H9 (cell line): ENCODE measurements at regions not wholly inside any gene's neighbourhood (a gene's known extent, or its start where the extent isn't known, plus 50 kb on each side); places are given as distances from the start of the nearest gene placed in this dataset.

Experiments used
- DNase-seq: peaks from one replicate; pipeline ENCODE4 v3.0.0-alpha.2; 2017
- H2AFZ ChIP-seq: one replicate; pipeline ENCODE4 v1.6.1; 2013; ENCODE audit warnings: mild to moderate bottlenecking, low read length, control low read depth, moderate library complexity
- H2AK5ac ChIP-seq: 2 replicates; pipeline ENCODE4 v1.6.1; 2013; ENCODE audit warnings: low read length, control low read depth, mixed read lengths; ENCODE audit not compliant: insufficient read length
- H2BK120ac ChIP-seq: one replicate; pipeline ENCODE4 v1.6.1; 2013; ENCODE audit warnings: low read depth, mild to moderate bottlenecking, low read length, control low read depth, inconsistent platforms; ENCODE audit not compliant: poor library complexity, severe bottlenecking
- H2BK12ac ChIP-seq: 2 replicates; pipeline ENCODE4 v1.6.1; 2013; ENCODE audit warnings: low read length, control low read depth, mixed read lengths, low read depth; ENCODE audit not compliant: insufficient read length
- H2BK15ac ChIP-seq: 2 replicates; pipeline ENCODE4 v1.6.1; 2013; ENCODE audit warnings: low read depth, low read length, control low read depth
- H2BK20ac ChIP-seq: one replicate; pipeline ENCODE4 v1.6.1; 2013; ENCODE audit warnings: low read depth, mild to moderate bottlenecking, low read length, control low read depth, inconsistent platforms; ENCODE audit not compliant: poor library complexity, severe bottlenecking
- H2BK5ac ChIP-seq: 2 replicates; pipeline ENCODE4 v1.6.1; 2013; ENCODE audit warnings: low read length, control low read depth, mixed read lengths; ENCODE audit not compliant: insufficient read length
- H3K14ac ChIP-seq: 2 replicates; pipeline ENCODE4 v1.6.1; 2013; ENCODE audit warnings: low read length, control low read depth; ENCODE audit not compliant: insufficient read depth
- H3K18ac ChIP-seq: 2 replicates; pipeline ENCODE4 v1.6.1; 2013; ENCODE audit warnings: low read depth, mild to moderate bottlenecking, mixed read lengths, low read length, control low read depth; ENCODE audit not compliant: insufficient read length
- H3K23ac ChIP-seq: 2 replicates; pipeline ENCODE4 v1.6.1; 2013; ENCODE audit warnings: low read length, control low read depth, mixed read lengths, low read depth; ENCODE audit not compliant: insufficient read length
- H3K23me2 ChIP-seq: 2 replicates; pipeline ENCODE4 v1.6.1; 2013; ENCODE audit warnings: low read depth, mild to moderate bottlenecking, mixed read lengths, low read length, control low read depth; ENCODE audit not compliant: insufficient read length, poor library complexity, severe bottlenecking
- H3K27ac ChIP-seq: 2 replicates; pipeline ENCODE4 v1.5.1; 2013; ENCODE audit warnings: low read length, control low read depth, mixed read lengths, low read depth; ENCODE audit not compliant: insufficient read length
- H3K27me3 ChIP-seq: 2 replicates; pipeline ENCODE4 v1.6.1; 2013; ENCODE audit warnings: low read length, control low read depth, inconsistent platforms; ENCODE audit not compliant: insufficient read depth
- H3K4ac ChIP-seq: 2 replicates; pipeline ENCODE4 v1.6.1; 2013; ENCODE audit warnings: low read depth, mild to moderate bottlenecking, control low read depth, inconsistent platforms, low read length, moderate library complexity
- H3K4me1 ChIP-seq: 2 replicates; pipeline ENCODE4 v1.6.1; 2013; ENCODE audit warnings: low read length, control low read depth, inconsistent platforms; ENCODE audit not compliant: insufficient read depth
- H3K4me2 ChIP-seq: 2 replicates; pipeline ENCODE4 v1.6.1; 2013; ENCODE audit warnings: low read length, control low read depth, mixed read lengths; ENCODE audit not compliant: insufficient read length, insufficient read depth
- H3K56ac ChIP-seq: 2 replicates; pipeline ENCODE4 v1.6.1; 2013; ENCODE audit warnings: low read depth, mild to moderate bottlenecking, mixed read lengths, low read length, control low read depth; ENCODE audit not compliant: insufficient read length
- H3K79me1 ChIP-seq: 2 replicates; pipeline ENCODE4 v1.6.1; 2013; ENCODE audit warnings: low read depth, mild to moderate bottlenecking, moderate library complexity, low read length, control low read depth, inconsistent platforms; ENCODE audit not compliant: insufficient read depth, poor library complexity, severe bottlenecking
- H3K79me2 ChIP-seq: 2 replicates; pipeline ENCODE4 v1.6.1; 2013; ENCODE audit warnings: low read length, control low read depth, inconsistent platforms; ENCODE audit not compliant: insufficient read depth
- H3K9ac ChIP-seq: 2 replicates; pipeline ENCODE4 v1.6.1; 2013; ENCODE audit warnings: low read length, control low read depth, mixed read lengths; ENCODE audit not compliant: insufficient read length; ENCODE audit errors: extremely low read depth
- H3K9me3 ChIP-seq: one replicate; pipeline ENCODE4 v1.6.1; 2013; ENCODE audit warnings: low read depth, low read length, inconsistent platforms; ENCODE audit not compliant: control insufficient read depth
- H3T11ph ChIP-seq: one replicate; pipeline ENCODE4 v1.6.1; 2013; ENCODE audit warnings: mild to moderate bottlenecking, low read length, control low read depth, inconsistent platforms
- H4K20me1 ChIP-seq: one replicate; pipeline ENCODE4 v1.6.1; 2013; ENCODE audit not compliant: control insufficient read depth, insufficient read length, insufficient read depth
- H4K5ac ChIP-seq: 2 replicates; pipeline ENCODE4 v1.6.1; 2013; ENCODE audit warnings: low read depth, mild to moderate bottlenecking, mixed read lengths, low read length, control low read depth; ENCODE audit not compliant: insufficient read length
- H4K8ac ChIP-seq: replicated peaks from 2 replicates; pipeline ENCODE4 v1.6.1; 2013; ENCODE audit warnings: low read length, control low read depth, mixed read lengths, low read depth; ENCODE audit not compliant: insufficient read length
- H4K91ac ChIP-seq: 2 replicates; pipeline ENCODE4 v1.6.1; 2013; ENCODE audit warnings: low read depth, mild to moderate bottlenecking, moderate library complexity, mixed read lengths, low read length, control low read depth; ENCODE audit not compliant: insufficient read length
- H3K27ac Mint-ChIP-seq, 3 experiments: 2 replicates in 2 of 3; 3 replicates in 1 of 3; pipeline ENCODE4 v1.8.0; 2020 to 2021; ENCODE audit warnings: mixed read lengths in 3 of 3, mild to moderate bottlenecking in 1 of 3, moderate library complexity in 1 of 3
- H3K27me3 Mint-ChIP-seq: 2 replicates; pipeline ENCODE4 v1.8.0; 2021; ENCODE audit warnings: low read depth, mild to moderate bottlenecking, moderate library complexity, mixed read lengths
- H3K36me3 Mint-ChIP-seq, 3 experiments: 2 replicates in 2 of 3; 3 replicates in 1 of 3; pipeline ENCODE4 v1.8.0; 2020 to 2021; ENCODE audit warnings: low read depth in 3 of 3, mixed read lengths in 3 of 3; ENCODE audit not compliant: insufficient read depth in 1 of 3
- H3K4me1 Mint-ChIP-seq, 2 experiments: 2 replicates each; pipeline ENCODE4 v1.8.0; 2020; ENCODE audit warnings: mixed read lengths in 2 of 2
- H3K4me3 Mint-ChIP-seq, 2 experiments: 2 replicates in 1 of 2; 3 replicates in 1 of 2; pipeline ENCODE4 v1.8.0; 2020 to 2021; ENCODE audit warnings: mild to moderate bottlenecking in 2 of 2, mixed read lengths in 2 of 2, moderate library complexity in 1 of 2
- H3K9me3 Mint-ChIP-seq, 2 experiments: 2 replicates in 1 of 2; 3 replicates in 1 of 2; pipeline ENCODE4 v1.8.0; 2020; ENCODE audit warnings: mild to moderate bottlenecking in 2 of 2, mixed read lengths in 2 of 2, moderate library complexity in 1 of 2
- CTCF ChIP-seq: fragments of 200-600 bp; sonication (generic); conservative IDR thresholded peaks from 3 replicates; pipeline ENCODE4 v1.8.0; 2021; ENCODE audit warnings: antibody characterized with exemption, mild to moderate bottlenecking
- WGBS: extraction: QIAGEN DNeasy Blood & Tissue Kit; methylation state at CpG from one replicate; pipeline ENCODE4 v1.1.7; 2013; ENCODE audit warnings: missing lambda C conversion rate, low lambda C conversion rate, mixed read lengths; ENCODE audit not compliant: insufficient read length; ENCODE audit errors: extremely low coverage; 5-methylcytosine and 5-hydroxymethylcytosine counted together

GRCh38 chr10:78140066-78140630 lies 106.5 kb downstream of the RPS24 start:
- H3K9me3 ChIP-seq: no peaks in the 10 kb centered on the region
- H3K9me3 Mint-ChIP-seq: peaks cover 0 to 6% of the 10 kb centered on the region in 2 experiments; a peak in 2 of 5 replicates

More at GRCh38 chr10:78140066-78140630, 106.5 kb downstream of the RPS24 start:
- Histone ChIP-seq H2BK15ac (no peak overlapping the region), H2BK120ac (no peak overlapping the region), H4K91ac (no peak overlapping the region), H3K56ac (no peak overlapping the region), H3K79me2 (no peaks in the 10 kb centered on the region), H2BK12ac (no peak overlapping the region), H3K23me2 (no peaks in the 10 kb centered on the region), H4K8ac (no peak overlapping the region), H3K4me1 (no peaks in the 10 kb centered on the region), H3K14ac (no peak overlapping the region), H3K79me1 (no peaks in the 10 kb centered on the region), H2AFZ (no peak overlapping the region), H2AK5ac (no peak overlapping the region), H2BK5ac (no peak overlapping the region), H3K27ac (no peak overlapping the region), H3K4me2 (no peak overlapping the region), H4K20me1 (no peaks in the 10 kb centered on the region), H3K9ac (no peak overlapping the region), H3K18ac (no peak overlapping the region), H3K23ac (no peak overlapping the region), H3T11ph (no peak overlapping the region), H3K4ac (no peak overlapping the region), H4K5ac (no peak overlapping the region), H2BK20ac (no peak overlapping the region), H3K27me3 (no peaks in the 10 kb centered on the region)
- no peak overlapping the region for H3K4me3 Mint-ChIP-seq
- peaks cover 11 to 15% of the 10 kb centered on the region in 2 experiments for H3K4me1 Mint-ChIP-seq
- H3K27ac Mint-ChIP-seq: no peak overlapping the region
- DNase-seq: no peak
- H3K36me3 Mint-ChIP-seq: no peaks in the 10 kb centered on the region; a peak in 1 of 7 replicates
- no CpG with 5 or more reads among the region's 6 CpGs for WGBS
- peaks cover 14% of the 10 kb centered on the region for H3K27me3 Mint-ChIP-seq
- TF ChIP-seq CTCF: no peak
